ENCODE measurements at regions not wholly inside any gene's neighbourhood (a gene's known extent, or its start where the extent isn't known, plus 50 kb on each side); places are given as distances from the start of the nearest gene placed in this dataset.

- TF ChIP-seq CTCF (IDR thresholded peaks at IDR 0.05) (no peak), POLR2A (IDR thresholded peaks at IDR 0.05) (no peak)
These were observed 75.0 kb downstream of the GATA3 start for GRCh38 chr10:8129438-8129837.

All from thyroid gland (tissue), 4 donors.